ENCODE measurements at regions not wholly inside any gene's neighbourhood (a gene's known extent, or its start where the extent isn't known, plus 50 kb on each side); places are given as distances from the start of the nearest gene placed in this dataset.

DNA sequence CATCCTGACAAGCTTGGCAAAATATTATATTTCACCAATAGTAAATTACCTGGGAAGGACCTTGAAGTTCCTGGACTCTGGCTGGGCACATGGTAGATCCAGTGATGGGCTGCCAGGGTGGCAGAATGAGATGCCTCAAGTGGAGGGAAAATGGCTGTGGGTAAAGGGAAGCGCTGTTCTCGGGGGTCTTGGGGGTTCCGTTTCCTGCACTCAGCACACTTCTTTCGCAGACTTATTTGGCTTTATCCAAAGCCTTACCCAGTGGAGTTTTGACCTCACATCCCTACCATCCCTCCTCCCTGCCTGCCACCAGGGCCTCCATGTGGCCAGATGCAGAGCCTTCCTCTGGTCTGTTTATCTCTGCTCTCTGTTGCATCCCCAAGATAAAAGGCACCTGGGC is 654.9 kb upstream of the HS6ST1 start:
- no peak overlapping the region for H3K9ac ChIP-seq (ENCODE audit: low read length)
- no peak overlapping the region for H3K4me3 ChIP-seq (ENCODE audit: insufficient read depth, low read length, poor library complexity, severe bottlenecking)
- no peaks in the 10 kb centered on the region for H3K79me2 ChIP-seq (ENCODE audit: insufficient read depth, low read length)
- H3K27me3 ChIP-seq (ENCODE audit: low read length): no peaks in the 10 kb centered on the region
- H3K9me3 ChIP-seq (ENCODE audit: insufficient read depth, low read length): no peaks in the 10 kb centered on the region
- no peaks in the 10 kb centered on the region for H4K20me1 ChIP-seq (ENCODE audit: low read depth, low read length)
- no peaks in the 10 kb centered on the region for H3K36me3 ChIP-seq (ENCODE audit: low read length)
- TF ChIP-seq CTCF (IDR thresholded peaks at IDR 0.05; ENCODE audit: insufficient read depth, low read length, poor library complexity, severe bottlenecking): no peak
- no peak for TF ChIP-seq EZH2phosphoT487 (conservative IDR thresholded peaks at IDR 0.05; ENCODE audit: low read length)
- H3K27ac ChIP-seq (ENCODE audit: low read depth, low read length): no peak overlapping the region
- H3K4me2 ChIP-seq (ENCODE audit: low read depth, low read length, poor library complexity, severe bottlenecking): no peak overlapping the region
- H3K9me2 ChIP-seq (replicated peaks; ENCODE audit: insufficient read depth, low read length): no peaks in the 10 kb centered on the region
- H3F3A ChIP-seq (ENCODE audit: insufficient read depth): no peaks in the 10 kb centered on the region
- H2AFZ ChIP-seq (ENCODE audit: low read depth, low read length, severe bottlenecking): no peak overlapping the region

DNA sequence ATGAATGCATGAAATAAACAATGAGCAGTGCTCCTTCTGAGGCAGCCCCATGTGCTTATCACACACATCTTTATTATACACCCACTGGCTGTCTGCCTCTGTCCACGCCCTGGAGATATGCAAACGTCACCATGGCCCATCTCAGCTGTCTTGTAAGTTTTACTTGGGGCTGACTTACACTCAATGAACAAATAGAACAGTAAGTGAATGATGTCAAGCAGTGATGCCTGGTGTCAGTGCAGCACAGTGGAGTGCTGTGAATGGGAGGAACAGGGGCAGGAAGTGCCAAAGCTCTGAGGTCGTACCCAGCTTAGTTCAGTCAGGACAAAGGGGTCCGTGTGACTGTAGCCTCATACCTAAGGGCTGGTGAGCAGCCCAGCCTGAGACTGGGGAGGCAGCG is 659.5 kb upstream of the HS6ST1 start:
- Histone ChIP-seq H3K79me2 (ENCODE audit: insufficient read depth, low read length) (no peaks in the 10 kb centered on the region), H3K9ac (ENCODE audit: low read length) (no peak overlapping the region), H3K4me2 (ENCODE audit: low read depth, low read length, poor library complexity, severe bottlenecking) (no peak overlapping the region), H2AFZ (ENCODE audit: low read depth, low read length, severe bottlenecking) (no peak overlapping the region), H3K9me2 (replicated peaks; ENCODE audit: insufficient read depth, low read length) (no peaks in the 10 kb centered on the region), H3K4me3 (ENCODE audit: insufficient read depth, low read length, poor library complexity, severe bottlenecking) (no peak overlapping the region), H3K36me3 (ENCODE audit: low read length) (no peaks in the 10 kb centered on the region), H3F3A (ENCODE audit: insufficient read depth) (no peaks in the 10 kb centered on the region), H3K27ac (ENCODE audit: low read depth, low read length) (no peak overlapping the region), H4K20me1 (ENCODE audit: low read depth, low read length) (no peaks in the 10 kb centered on the region), H3K9me3 (ENCODE audit: insufficient read depth, low read length) (no peaks in the 10 kb centered on the region), H3K27me3 (ENCODE audit: low read length) (no peaks in the 10 kb centered on the region)
- TF ChIP-seq EZH2phosphoT487 (conservative IDR thresholded peaks at IDR 0.05; ENCODE audit: low read length): no peak
- TF ChIP-seq CTCF (IDR thresholded peaks at IDR 0.05; ENCODE audit: insufficient read depth, low read length, poor library complexity, severe bottlenecking): no peak

DNA sequence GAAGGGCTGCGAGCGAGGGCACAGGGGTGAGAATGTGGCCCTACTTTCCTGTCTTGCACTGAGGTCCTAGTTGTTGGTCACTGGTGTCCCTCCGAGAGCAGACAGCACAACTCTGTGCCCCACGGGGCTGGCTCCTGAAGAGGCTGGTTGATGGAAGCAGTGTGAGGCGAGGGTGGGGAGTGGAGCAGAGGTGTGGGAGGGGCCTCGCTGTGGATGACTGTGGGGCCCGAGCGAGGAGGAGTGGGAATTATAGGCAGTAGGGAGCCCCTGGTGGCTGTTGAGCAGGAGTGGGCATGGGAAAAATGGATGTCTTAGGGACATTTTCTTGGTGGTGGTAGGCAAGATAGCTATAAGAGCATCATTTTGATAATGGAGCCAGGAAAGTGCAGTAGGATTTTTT is 660.5 kb upstream of the HS6ST1 start:
- H4K20me1 ChIP-seq (ENCODE audit: low read depth, low read length): no peaks in the 10 kb centered on the region
- H3K9me3 ChIP-seq (ENCODE audit: insufficient read depth, low read length): no peaks in the 10 kb centered on the region
- H3K4me2 ChIP-seq (ENCODE audit: low read depth, low read length, poor library complexity, severe bottlenecking): no peak overlapping the region
- no peak overlapping the region for H3K4me3 ChIP-seq (ENCODE audit: insufficient read depth, low read length, poor library complexity, severe bottlenecking)
- no peaks in the 10 kb centered on the region for H3K27me3 ChIP-seq (ENCODE audit: low read length)
- H2AFZ ChIP-seq (ENCODE audit: low read depth, low read length, severe bottlenecking): no peak overlapping the region
- H3K9me2 ChIP-seq (replicated peaks; ENCODE audit: insufficient read depth, low read length): no peaks in the 10 kb centered on the region
- H3K36me3 ChIP-seq (ENCODE audit: low read length): no peaks in the 10 kb centered on the region
- TF ChIP-seq EZH2phosphoT487 (conservative IDR thresholded peaks at IDR 0.05; ENCODE audit: low read length): no peak
- no peak for TF ChIP-seq CTCF (IDR thresholded peaks at IDR 0.05; ENCODE audit: insufficient read depth, low read length, poor library complexity, severe bottlenecking)
- no peaks in the 10 kb centered on the region for H3F3A ChIP-seq (ENCODE audit: insufficient read depth)
- H3K9ac ChIP-seq (ENCODE audit: low read length): no peak overlapping the region
- no peaks in the 10 kb centered on the region for H3K79me2 ChIP-seq (ENCODE audit: insufficient read depth, low read length)
- no peak overlapping the region for H3K27ac ChIP-seq (ENCODE audit: low read depth, low read length)

DNA sequence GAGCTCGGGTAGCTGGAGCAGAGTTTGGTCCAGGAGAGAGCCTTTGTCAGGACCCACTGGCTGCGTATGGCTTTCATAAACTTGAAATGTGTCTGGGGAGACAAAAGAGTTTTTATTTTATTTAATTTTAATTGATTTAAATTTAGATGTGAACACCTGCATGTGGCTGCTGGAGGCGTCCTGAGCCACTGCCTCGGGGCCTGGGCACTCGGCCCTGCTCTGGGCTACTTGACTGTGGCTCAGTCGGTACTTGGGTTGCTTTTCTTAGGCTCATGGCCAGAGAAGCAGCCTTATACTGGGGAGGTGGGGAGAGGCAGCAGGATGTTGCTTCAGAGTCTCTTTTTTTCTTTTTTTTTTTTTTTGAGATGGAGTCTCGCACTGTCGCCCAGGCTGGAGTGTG is 661.8 kb upstream of the HS6ST1 start:
- Histone ChIP-seq H3K4me2 (ENCODE audit: low read depth, low read length, poor library complexity, severe bottlenecking) (no peak overlapping the region), H3K79me2 (ENCODE audit: insufficient read depth, low read length) (no peaks in the 10 kb centered on the region), H3K9me2 (replicated peaks; ENCODE audit: insufficient read depth, low read length) (no peaks in the 10 kb centered on the region), H3K9ac (ENCODE audit: low read length) (no peak overlapping the region), H2AFZ (ENCODE audit: low read depth, low read length, severe bottlenecking) (no peak overlapping the region), H4K20me1 (ENCODE audit: low read depth, low read length) (no peaks in the 10 kb centered on the region), H3F3A (ENCODE audit: insufficient read depth) (no peaks in the 10 kb centered on the region), H3K27ac (ENCODE audit: low read depth, low read length) (no peak overlapping the region), H3K36me3 (ENCODE audit: low read length) (no peaks in the 10 kb centered on the region), H3K4me3 (ENCODE audit: insufficient read depth, low read length, poor library complexity, severe bottlenecking) (no peak overlapping the region), H3K27me3 (ENCODE audit: low read length) (no peaks in the 10 kb centered on the region), H3K9me3 (ENCODE audit: insufficient read depth, low read length) (no peaks in the 10 kb centered on the region)
- TF ChIP-seq EZH2phosphoT487 (conservative IDR thresholded peaks at IDR 0.05; ENCODE audit: low read length) (no peak), CTCF (IDR thresholded peaks at IDR 0.05; ENCODE audit: insufficient read depth, low read length, poor library complexity, severe bottlenecking) (no peak)
